ENCODE measurements at regions not wholly inside any gene's neighbourhood (a gene's known extent, or its start where the extent isn't known, plus 50 kb on each side); places are given as distances from the start of the nearest gene placed in this dataset.

DNA sequence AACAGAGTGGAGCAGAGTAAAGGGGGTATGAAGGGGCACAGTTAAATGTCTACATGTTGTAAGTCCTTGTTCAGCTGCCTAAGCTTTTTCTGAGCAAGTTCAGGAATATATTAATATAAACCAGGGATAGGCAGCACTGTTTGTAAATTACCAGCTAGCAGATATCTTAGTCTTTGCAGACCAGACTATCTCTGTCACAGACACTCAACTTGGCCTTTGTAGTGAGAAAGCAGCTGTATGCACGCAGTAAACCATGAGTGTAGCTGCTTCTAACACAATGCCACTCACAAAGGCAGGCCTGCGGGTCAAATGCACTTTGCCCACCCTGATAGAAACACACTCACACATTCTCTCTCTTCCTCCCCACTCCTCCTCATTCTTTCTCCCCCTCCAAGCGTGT lies 1016.9 kb downstream of the UQCRFS1 start:
- ChIA-PET CTCF (no interaction called here), POLR2A (no interaction called here)
- no peak for DNase-seq (ENCODE audit: extremely low spot score)
- TF ChIP-seq SUZ12 (IDR thresholded peaks at IDR 0.05), result no peak
- no peak for TF ChIP-seq FOXK2 (IDR thresholded peaks at IDR 0.05)
- no peak for TF ChIP-seq HDGF (IDR thresholded peaks at IDR 0.05; ENCODE audit: borderline replicate concordance)
- TF ChIP-seq LEF1 (IDR thresholded peaks at IDR 0.05; ENCODE audit: borderline replicate concordance), result no peak
- no peak for TF ChIP-seq L3MBTL2 (conservative IDR thresholded peaks at IDR 0.05)
- no peak for TF ChIP-seq ELF4 (IDR thresholded peaks at IDR 0.05)
- TF ChIP-seq TARDBP (IDR thresholded peaks at IDR 0.05), result no peak
- TF ChIP-seq ARNT (IDR thresholded peaks at IDR 0.05), result no peak
- TF ChIP-seq ZNF384 (IDR thresholded peaks at IDR 0.05), result no peak
- TF ChIP-seq BHLHE40 (IDR thresholded peaks at IDR 0.05; ENCODE audit: borderline replicate concordance), result no peak
- TF ChIP-seq CTBP1 (IDR thresholded peaks at IDR 0.05; ENCODE audit: borderline replicate concordance), result no peak
- TF ChIP-seq FOXM1 (IDR thresholded peaks at IDR 0.05; ENCODE audit: borderline replicate concordance), result no peak
- TF ChIP-seq, protein P1, sequence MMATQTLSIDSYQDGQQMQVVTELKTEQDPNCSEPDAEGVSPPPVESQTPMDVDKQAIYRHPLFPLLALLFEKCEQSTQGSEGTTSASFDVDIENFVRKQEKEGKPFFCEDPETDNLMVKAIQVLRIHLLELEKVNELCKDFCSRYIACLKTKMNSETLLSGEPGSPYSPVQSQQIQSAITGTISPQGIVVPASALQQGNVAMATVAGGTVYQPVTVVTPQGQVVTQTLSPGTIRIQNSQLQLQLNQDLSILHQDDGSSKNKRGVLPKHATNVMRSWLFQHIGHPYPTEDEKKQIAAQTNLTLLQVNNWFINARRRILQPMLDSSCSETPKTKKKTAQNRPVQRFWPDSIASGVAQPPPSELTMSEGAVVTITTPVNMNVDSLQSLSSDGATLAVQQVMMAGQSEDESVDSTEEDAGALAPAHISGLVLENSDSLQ (IDR thresholded peaks at IDR 0.05), result no peak
- TF ChIP-seq SP1 (IDR thresholded peaks at IDR 0.05), result no peak
- TF ChIP-seq NFRKB (IDR thresholded peaks at IDR 0.05), result no peak
- no peak for TF ChIP-seq FOXA1 (IDR thresholded peaks at IDR 0.05)

DNA sequence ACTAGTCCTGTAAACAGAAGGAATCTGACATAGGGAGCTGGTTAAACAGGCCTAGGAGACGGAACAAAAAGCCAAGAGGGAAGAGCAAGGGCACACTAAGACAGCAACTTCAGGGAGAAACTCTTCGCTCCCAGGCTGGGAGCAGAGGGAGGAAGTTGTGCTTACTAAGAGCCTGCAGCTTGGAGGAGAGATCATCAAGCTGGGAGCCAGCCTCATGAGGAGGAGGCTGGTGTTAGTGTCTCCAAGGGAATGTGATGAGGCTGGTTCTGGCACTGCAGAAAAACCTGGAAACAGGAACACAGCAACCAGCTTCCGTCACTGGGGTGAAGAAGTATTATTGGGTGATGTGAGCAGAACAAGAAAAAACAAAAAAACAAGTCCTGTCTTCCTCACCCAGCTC lies 1027.3 kb downstream of the UQCRFS1 start:
- no peak for DNase-seq (ENCODE audit: extremely low spot score)
- ChIA-PET POLR2A (no interaction called here), CTCF (no interaction called here)
- no peak for TF ChIP-seq NFRKB (IDR thresholded peaks at IDR 0.05)
- no peak for TF ChIP-seq ELF4 (IDR thresholded peaks at IDR 0.05)
- TF ChIP-seq HDGF (IDR thresholded peaks at IDR 0.05; ENCODE audit: borderline replicate concordance), result no peak
- no peak for TF ChIP-seq SP1 (IDR thresholded peaks at IDR 0.05)
- no peak for TF ChIP-seq SUZ12 (IDR thresholded peaks at IDR 0.05)
- no peak for TF ChIP-seq FOXK2 (IDR thresholded peaks at IDR 0.05)
- TF ChIP-seq ZNF384 (IDR thresholded peaks at IDR 0.05), result no peak
- TF ChIP-seq TARDBP (IDR thresholded peaks at IDR 0.05), result no peak
- no peak for TF ChIP-seq FOXA1 (IDR thresholded peaks at IDR 0.05)
- no peak for TF ChIP-seq LEF1 (IDR thresholded peaks at IDR 0.05; ENCODE audit: borderline replicate concordance)
- TF ChIP-seq, protein P1 (IDR thresholded peaks at IDR 0.05), result no peak
- no peak for TF ChIP-seq CTBP1 (IDR thresholded peaks at IDR 0.05; ENCODE audit: borderline replicate concordance)
- TF ChIP-seq FOXM1 (IDR thresholded peaks at IDR 0.05; ENCODE audit: borderline replicate concordance), result no peak

- POLR2A ChIA-PET, result no interaction called here
- DNase-seq (ENCODE audit: extremely low spot score), result no peak
- CTCF ChIA-PET, result no interaction called here
- no peak for TF ChIP-seq L3MBTL2 (conservative IDR thresholded peaks at IDR 0.05)
- TF ChIP-seq BHLHE40 (IDR thresholded peaks at IDR 0.05; ENCODE audit: borderline replicate concordance), result no peak
- no peak for TF ChIP-seq SUZ12 (IDR thresholded peaks at IDR 0.05)
- TF ChIP-seq ELF4 (IDR thresholded peaks at IDR 0.05), result no peak
- no peak for TF ChIP-seq ARNT (IDR thresholded peaks at IDR 0.05)
- no peak for TF ChIP-seq NFRKB (IDR thresholded peaks at IDR 0.05)
- no peak for TF ChIP-seq LEF1 (IDR thresholded peaks at IDR 0.05; ENCODE audit: borderline replicate concordance)
- TF ChIP-seq HDGF (IDR thresholded peaks at IDR 0.05; ENCODE audit: borderline replicate concordance), result no peak
- TF ChIP-seq ZNF384 (IDR thresholded peaks at IDR 0.05), result no peak
- no peak for TF ChIP-seq FOXM1 (IDR thresholded peaks at IDR 0.05; ENCODE audit: borderline replicate concordance)
Measured at GRCh38 chr19:28184997-28185396, 1028.0 kb downstream of the UQCRFS1 start.

- CTCF ChIA-PET, result no interaction called here
- no peak for TF ChIP-seq SUZ12 (IDR thresholded peaks at IDR 0.05)
- TF ChIP-seq FOXA1 (IDR thresholded peaks at IDR 0.05), result no peak
- TF ChIP-seq SP1 (IDR thresholded peaks at IDR 0.05), result no peak
- TF ChIP-seq NFRKB (IDR thresholded peaks at IDR 0.05), result no peak
- TF ChIP-seq HDGF (IDR thresholded peaks at IDR 0.05; ENCODE audit: borderline replicate concordance), result no peak
- TF ChIP-seq TARDBP (IDR thresholded peaks at IDR 0.05), result no peak
- TF ChIP-seq FOXK2 (IDR thresholded peaks at IDR 0.05), result no peak
- no peak for TF ChIP-seq BHLHE40 (IDR thresholded peaks at IDR 0.05; ENCODE audit: borderline replicate concordance)
- TF ChIP-seq, protein P1 (IDR thresholded peaks at IDR 0.05), result no peak
- TF ChIP-seq LEF1 (IDR thresholded peaks at IDR 0.05; ENCODE audit: borderline replicate concordance), result no peak
- TF ChIP-seq FOXM1 (IDR thresholded peaks at IDR 0.05; ENCODE audit: borderline replicate concordance), result no peak
- TF ChIP-seq CTBP1 (IDR thresholded peaks at IDR 0.05; ENCODE audit: borderline replicate concordance), result no peak
- POLR2A ChIA-PET, result no interaction called here
- no peak for DNase-seq (ENCODE audit: extremely low spot score)
Measured at GRCh38 chr19:28176193-28176592, 1036.8 kb downstream of the UQCRFS1 start.

DNA sequence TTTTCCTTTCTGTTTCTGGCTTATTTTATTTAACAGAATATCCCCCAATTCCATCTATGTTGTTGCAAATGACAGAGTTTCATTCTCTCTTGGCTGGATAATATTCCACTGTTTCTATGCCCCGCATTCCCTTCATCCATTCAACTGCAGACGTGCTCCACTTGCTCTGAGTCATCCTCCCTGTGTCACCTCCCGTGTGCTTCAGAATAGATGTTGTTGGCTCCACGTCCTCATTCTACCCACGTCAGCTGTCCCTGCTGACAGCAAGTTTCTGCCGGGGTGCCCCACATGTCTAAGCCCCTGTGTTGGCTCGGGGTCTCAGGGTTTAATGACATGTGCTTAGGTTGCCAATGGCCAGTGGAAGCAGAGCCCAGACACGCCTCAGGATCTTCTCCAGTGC lies 1041.0 kb downstream of the UQCRFS1 start:
- no peak for TF ChIP-seq ELF4 (IDR thresholded peaks at IDR 0.05)
- TF ChIP-seq LEF1 (IDR thresholded peaks at IDR 0.05; ENCODE audit: borderline replicate concordance), result no peak
- no peak for TF ChIP-seq L3MBTL2 (conservative IDR thresholded peaks at IDR 0.05)
- TF ChIP-seq, protein P1 (IDR thresholded peaks at IDR 0.05), result no peak
- TF ChIP-seq SUZ12 (IDR thresholded peaks at IDR 0.05), result no peak
- TF ChIP-seq ZNF384 (IDR thresholded peaks at IDR 0.05), result no peak
- no peak for TF ChIP-seq NFRKB (IDR thresholded peaks at IDR 0.05)
- TF ChIP-seq CTBP1 (IDR thresholded peaks at IDR 0.05; ENCODE audit: borderline replicate concordance), result no peak
- no peak for TF ChIP-seq SP1 (IDR thresholded peaks at IDR 0.05)
- TF ChIP-seq TARDBP (IDR thresholded peaks at IDR 0.05), result no peak
- no peak for TF ChIP-seq FOXA1 (IDR thresholded peaks at IDR 0.05)
- no peak for TF ChIP-seq ARNT (IDR thresholded peaks at IDR 0.05)
- TF ChIP-seq FOXK2 (IDR thresholded peaks at IDR 0.05), result no peak
- TF ChIP-seq HDGF (IDR thresholded peaks at IDR 0.05; ENCODE audit: borderline replicate concordance), result no peak
- TF ChIP-seq FOXM1 (IDR thresholded peaks at IDR 0.05; ENCODE audit: borderline replicate concordance), result no peak
- TF ChIP-seq BHLHE40 (IDR thresholded peaks at IDR 0.05; ENCODE audit: borderline replicate concordance), result no peak
- ChIA-PET POLR2A (no interaction called here), CTCF (no interaction called here)
- no peak for DNase-seq (ENCODE audit: extremely low spot score)
